Lung (tissue), 11 donors: ENCODE measurements at regions not wholly inside any gene's neighbourhood (a gene's known extent, or its start where the extent isn't known, plus 50 kb on each side); places are given as distances from the start of the nearest gene placed in this dataset.

Source experiments
- ATAC-seq: fragments of 200-7000 bp; cut with Tn5 transposase; one replicate; pipeline ENCODE4 v1.9.1; 2020; ENCODE audit warnings: moderate number of reproducible peaks; ENCODE audit not compliant: insufficient read depth, low FRiP score
- DNase-seq, 3 donors: peaks; one replicate each; pipeline ENCODE4 v3.0.0-alpha.2; 2013 to 2017
- H3K27ac ChIP-seq, 2 donors: one replicate each; pipeline ENCODE4 v1.5.1; 2013; ENCODE audit warnings: mild to moderate bottlenecking in 2 of 2, moderate library complexity in 2 of 2, control low read depth in 1 of 2, inconsistent platforms in 1 of 2, low read depth in 1 of 2, low read length in 1 of 2
- H3K27me3 ChIP-seq, 3 donors: one replicate each; pipeline ENCODE4 v1.5.1; 2013; ENCODE audit warnings: low read length in 2 of 3; ENCODE audit not compliant: control insufficient read depth in 3 of 3, insufficient read depth in 3 of 3
- H3K36me3 ChIP-seq, 4 donors: one replicate each; pipeline ENCODE4 v1.5.1; 2013; ENCODE audit warnings: low read length in 4 of 4, mild to moderate bottlenecking in 1 of 4, moderate library complexity in 1 of 4; ENCODE audit not compliant: control insufficient read depth in 4 of 4, insufficient read depth in 4 of 4
- H3K4me1 ChIP-seq, 5 donors: one replicate each; pipeline ENCODE4 v1.5.1; 2013; ENCODE audit warnings: low read length in 5 of 5, mild to moderate bottlenecking in 2 of 5, moderate library complexity in 1 of 5; ENCODE audit not compliant: control insufficient read depth in 5 of 5, insufficient read depth in 5 of 5
- H3K4me3 ChIP-seq: one replicate; pipeline ENCODE4 v1.5.1; 2013; ENCODE audit warnings: mild to moderate bottlenecking, control low read depth, moderate library complexity
- H3K9ac ChIP-seq, 2 donors: one replicate each; pipeline ENCODE4 v1.5.1; 2013; ENCODE audit warnings: low read length in 2 of 2, control low read depth in 1 of 2; ENCODE audit not compliant: insufficient read depth in 1 of 2
- H3K9me3 ChIP-seq, 4 donors: one replicate each; pipeline ENCODE4 v1.5.1; 2013; ENCODE audit warnings: low read length in 3 of 4, mild to moderate bottlenecking in 1 of 4, moderate library complexity in 1 of 4; ENCODE audit not compliant: control insufficient read depth in 4 of 4, insufficient read depth in 3 of 4
- CTCF ChIP-seq: IDR thresholded peaks from 2 replicates; pipeline ENCODE4 v1.5.1; 2012; ENCODE audit warnings: mild to moderate bottlenecking; ENCODE audit errors: control extremely low read depth, extremely low read depth
- WGBS, 2 donors: extraction: QIAGEN DNeasy Blood & Tissue Kit; methylation state at CpG; one replicate each; pipeline ENCODE4 v1.1.7; 2013; 5-methylcytosine and 5-hydroxymethylcytosine counted together
- donor health status: control.
- donor health status: control.
- donor health status: Bipolar disorder and iron deficiency.
- donor health status: healthy.
- donor health status: DM: yes; HTN: yes; CAD: no.

DNA sequence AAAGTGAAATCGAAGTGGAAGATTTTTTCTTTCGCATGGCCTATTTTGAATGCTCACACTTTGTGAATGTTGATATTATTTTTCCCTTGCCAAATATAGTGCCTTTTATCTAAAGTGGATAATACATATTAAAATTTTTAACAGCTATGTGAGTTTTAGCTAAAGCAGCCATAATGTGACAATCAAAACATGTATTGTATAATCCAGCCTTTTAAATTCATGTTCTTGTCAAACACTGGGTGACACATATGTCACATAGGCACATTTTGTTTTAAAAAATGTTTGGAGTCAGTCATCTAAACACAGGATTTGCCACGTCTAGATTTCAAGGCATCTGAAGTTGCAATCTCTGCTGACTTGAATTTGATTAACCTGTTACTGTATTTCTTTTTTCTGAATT, 1256.6 kb downstream of the SLITRK1 start:
- ATAC-seq: no peak
- no peak overlapping the region for H3K27ac ChIP-seq
- H3K9ac ChIP-seq: no peak overlapping the region
- 58 to 77% methylated on average over 3 of the region's 3 CpGs for WGBS, 2 donors
- no peak for DNase-seq
- no peaks in the 10 kb centered on the region for H3K27me3 ChIP-seq
- no peaks in the 10 kb centered on the region for H3K36me3 ChIP-seq
- no peak for TF ChIP-seq CTCF
- H3K4me3 ChIP-seq: no peak overlapping the region
- no peaks in the 10 kb centered on the region for H3K9me3 ChIP-seq
- no peaks in the 10 kb centered on the region for H3K4me1 ChIP-seq

- H3K27ac ChIP-seq: no peak overlapping the region
- H3K9me3 ChIP-seq: no peaks in the 10 kb centered on the region
- ATAC-seq: no peak
- TF ChIP-seq CTCF: no peak
- H3K4me3 ChIP-seq: no peak overlapping the region
- no peaks in the 10 kb centered on the region for H3K27me3 ChIP-seq
- no peaks in the 10 kb centered on the region for H3K36me3 ChIP-seq
- 57 to 74% methylated on average over 1 of the region's 1 CpG for WGBS, 2 donors
- no peaks in the 10 kb centered on the region for H3K4me1 ChIP-seq
- no peak for DNase-seq
- H3K9ac ChIP-seq: no peak overlapping the region
Observed at GRCh38 chr13:82615043-82615442, 1267.2 kb downstream of the SLITRK1 start.

GRCh38 chr13:82614086-82614485, 1268.2 kb downstream of the SLITRK1 start:
- H3K36me3 ChIP-seq: no peaks in the 10 kb centered on the region
- WGBS, 2 donors: 61 to 82% methylated on average over 2 of the region's 2 CpGs
- no peak overlapping the region for H3K9ac ChIP-seq
- ATAC-seq: no peak
- H3K4me3 ChIP-seq: no peak overlapping the region
- DNase-seq: no peak
- no peaks in the 10 kb centered on the region for H3K27me3 ChIP-seq
- H3K9me3 ChIP-seq: no peaks in the 10 kb centered on the region
- H3K4me1 ChIP-seq: no peaks in the 10 kb centered on the region
- no peak for TF ChIP-seq CTCF
- no peak overlapping the region for H3K27ac ChIP-seq

GRCh38 chr13:82606008-82606407, 1276.3 kb downstream of the SLITRK1 start:
- Histone ChIP-seq H3K36me3 (no peaks in the 10 kb centered on the region), H3K4me3 (no peak overlapping the region), H3K9ac (no peak overlapping the region), H3K4me1 (no peaks in the 10 kb centered on the region), H3K27me3 (no peaks in the 10 kb centered on the region), H3K27ac (no peak overlapping the region), H3K9me3 (peaks cover 0 to 4% (median 0%) of the 10 kb centered on the region in 4 donors)
- ATAC-seq: no peak
- DNase-seq: no peak
- WGBS, 2 donors: 97 to 98% methylated on average over 1 of the region's 1 CpG
- no peak for TF ChIP-seq CTCF
